ENCODE measurements at regions not wholly inside any gene's neighbourhood (a gene's known extent, or its start where the extent isn't known, plus 50 kb on each side); places are given as distances from the start of the nearest gene placed in this dataset.

GRCh38 chr4:152221816-152222516 is 313.9 kb downstream of the FBXW7 start:
- Mint-ChIP-seq H3K36me3 (ENCODE audit: insufficient read depth in 1 of 3, low read depth in 3 of 3) (no peaks in the 10 kb centered on the region; a peak in 1 of 7 replicates), H3K4me3 (no peak overlapping the region), H3K9me3 (no peaks in the 10 kb centered on the region; a peak in 2 of 5 replicates), H3K4me1 (peaks cover 14 to 16% of the 10 kb centered on the region in 2 experiments; a peak in 3 of 4 replicates), H3K27ac (no peak overlapping the region; a peak in 1 of 7 replicates), H3K27me3 (ENCODE audit: low read depth) (no peaks in the 10 kb centered on the region)
- no peak overlapping the region for H3K9ac ChIP-seq (ENCODE audit: extremely low read depth, insufficient read length, low read length)
- no peak for TF ChIP-seq CTCF (conservative IDR thresholded peaks at IDR 0.05)
- H3K27me3 ChIP-seq (ENCODE audit: insufficient read depth, low read length): no peaks in the 10 kb centered on the region
- H2BK120ac ChIP-seq (ENCODE audit: low read depth, low read length, poor library complexity, severe bottlenecking): no peak overlapping the region
- H3K79me2 ChIP-seq (ENCODE audit: insufficient read depth, low read length): no peaks in the 10 kb centered on the region
- no peak overlapping the region for H3K27ac ChIP-seq (ENCODE audit: insufficient read length, low read depth, low read length)
- H4K5ac ChIP-seq (ENCODE audit: insufficient read length, low read depth, low read length): no peak overlapping the region
- H3K23me2 ChIP-seq (ENCODE audit: insufficient read length, low read depth, low read length, poor library complexity, severe bottlenecking): no peaks in the 10 kb centered on the region
- no peak overlapping the region for H3T11ph ChIP-seq (ENCODE audit: low read length)
- H3K4ac ChIP-seq (ENCODE audit: low read depth, low read length): no peak overlapping the region
- no CpG with 5 or more reads among the region's 10 CpGs for WGBS (ENCODE audit: extremely low coverage, insufficient read length, low lambda C conversion rate)
- H2AK5ac ChIP-seq (ENCODE audit: insufficient read length, low read length): no peak overlapping the region
- no peak overlapping the region for H2AFZ ChIP-seq (ENCODE audit: low read length)
- no peak overlapping the region for H3K23ac ChIP-seq (ENCODE audit: insufficient read length, low read depth, low read length)
- no peak overlapping the region for H2BK12ac ChIP-seq (ENCODE audit: insufficient read length, low read depth, low read length)
- no peak overlapping the region for H3K14ac ChIP-seq (ENCODE audit: insufficient read depth, low read length)
- no peaks in the 10 kb centered on the region for H3K79me1 ChIP-seq (ENCODE audit: insufficient read depth, low read depth, low read length, poor library complexity, severe bottlenecking)
- H3K56ac ChIP-seq (ENCODE audit: insufficient read length, low read depth, low read length): no peak overlapping the region
- H2BK5ac ChIP-seq (ENCODE audit: insufficient read length, low read length): no peak overlapping the region
- H4K91ac ChIP-seq (ENCODE audit: insufficient read length, low read depth, low read length): no peak overlapping the region
- no peak overlapping the region for H2BK20ac ChIP-seq (ENCODE audit: low read depth, low read length, poor library complexity, severe bottlenecking)
- H2BK15ac ChIP-seq (ENCODE audit: low read depth, low read length): no peak overlapping the region
- H3K18ac ChIP-seq (ENCODE audit: insufficient read length, low read depth, low read length): no peak overlapping the region
- H4K20me1 ChIP-seq (ENCODE audit: control insufficient read depth, insufficient read depth, insufficient read length): no peaks in the 10 kb centered on the region
- no peak overlapping the region for H3K4me2 ChIP-seq (ENCODE audit: insufficient read depth, insufficient read length, low read length)
- H4K8ac ChIP-seq (replicated peaks; ENCODE audit: insufficient read length, low read depth, low read length): no peak overlapping the region
- no peak for DNase-seq
- no peaks in the 10 kb centered on the region for H3K9me3 ChIP-seq (ENCODE audit: control insufficient read depth, low read depth, low read length)
- no peaks in the 10 kb centered on the region; the same call in 1 of the 2 replicates for H3K4me1 ChIP-seq (ENCODE audit: insufficient read depth, low read length)
